ENCODE measurements at regions not wholly inside any gene's neighbourhood (a gene's known extent, or its start where the extent isn't known, plus 50 kb on each side); places are given as distances from the start of the nearest gene placed in this dataset.

DNA sequence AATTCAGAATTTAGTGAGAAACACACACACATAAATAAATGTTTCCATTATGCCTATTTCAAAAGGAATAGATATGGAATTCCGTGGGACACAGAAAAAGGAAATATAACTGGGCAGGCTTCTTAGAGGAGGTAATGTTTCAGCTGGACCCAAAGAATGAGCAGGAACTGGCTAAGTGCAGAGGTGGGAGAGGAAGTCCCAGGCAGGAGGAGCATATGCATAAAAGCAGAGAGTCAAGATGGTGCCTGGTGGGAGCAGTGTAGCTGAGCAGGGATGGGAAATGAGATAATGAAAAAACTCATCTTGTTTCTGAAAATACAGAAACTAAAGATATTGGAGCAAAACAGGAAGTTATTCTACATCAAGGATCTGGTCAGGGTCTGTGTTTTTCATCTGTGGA, 115.2 kb upstream of the MAGI3 start:
- H3K4me1 ChIP-seq (ENCODE audit: control insufficient read depth, insufficient read depth, low read length): peaks cover 9% of the 10 kb centered on the region
- no peaks in the 10 kb centered on the region for H3K27me3 ChIP-seq (ENCODE audit: control insufficient read depth, insufficient read depth, low read length)
- H3K4me3 ChIP-seq (ENCODE audit: low read length): no peak overlapping the region
- no peaks in the 10 kb centered on the region for H3K9me3 ChIP-seq (ENCODE audit: control insufficient read depth, low read length)
- no peaks in the 10 kb centered on the region for H3K36me3 ChIP-seq (ENCODE audit: control insufficient read depth, insufficient read depth, low read length)
- H3K9ac ChIP-seq (ENCODE audit: low read length): no peak overlapping the region

DNA sequence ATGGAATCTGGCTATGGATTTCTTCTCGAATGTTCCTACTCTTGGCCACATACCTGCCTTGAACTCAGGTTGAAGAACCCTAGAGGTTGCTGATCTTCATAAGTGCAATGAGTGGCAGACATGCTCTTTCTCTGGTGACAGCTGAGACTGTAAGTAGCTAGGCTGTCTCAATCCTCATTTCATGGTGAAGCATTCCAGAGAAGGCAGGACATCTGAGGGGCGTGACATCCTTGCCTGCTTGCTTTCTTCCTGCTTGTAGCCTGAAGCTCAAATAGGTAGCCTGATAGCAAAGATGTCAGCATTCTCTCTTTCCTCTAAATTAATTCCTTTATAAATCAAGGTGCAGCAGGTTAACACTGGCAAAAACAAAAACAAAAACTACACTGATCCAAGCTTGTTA, 114.6 kb upstream of the MAGI3 start:
- Histone ChIP-seq H3K4me3 (ENCODE audit: low read length) (no peak overlapping the region), H3K9ac (ENCODE audit: low read length) (no peak overlapping the region), H3K9me3 (ENCODE audit: control insufficient read depth, low read length) (no peaks in the 10 kb centered on the region), H3K27me3 (ENCODE audit: control insufficient read depth, insufficient read depth, low read length) (no peaks in the 10 kb centered on the region), H3K4me1 (ENCODE audit: control insufficient read depth, insufficient read depth, low read length) (peaks cover 15% of the 10 kb centered on the region), H3K36me3 (ENCODE audit: control insufficient read depth, insufficient read depth, low read length) (no peaks in the 10 kb centered on the region)

DNA sequence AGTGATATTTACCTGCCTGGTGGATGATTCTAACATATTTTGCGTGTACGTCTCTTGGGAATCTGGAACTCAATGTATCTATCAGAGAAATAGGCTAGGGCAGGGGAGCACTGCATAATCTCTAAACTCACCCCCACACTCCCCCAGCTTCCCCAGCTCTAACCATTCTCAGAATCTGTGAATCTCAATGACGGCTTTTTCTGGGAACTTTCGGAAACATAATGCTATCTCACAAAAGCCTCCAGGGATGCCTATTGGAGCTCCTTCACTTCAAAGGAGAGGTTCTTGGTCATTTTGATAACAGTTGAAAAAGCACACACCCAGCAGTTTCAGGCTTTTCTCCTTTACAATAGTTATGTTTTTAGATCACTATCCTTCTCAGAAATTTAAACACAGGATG, 113.8 kb upstream of the MAGI3 start:
- no peaks in the 10 kb centered on the region for H3K9me3 ChIP-seq (ENCODE audit: control insufficient read depth, low read length)
- H3K4me1 ChIP-seq (ENCODE audit: control insufficient read depth, insufficient read depth, low read length): peaks cover 20% of the 10 kb centered on the region
- no peak overlapping the region for H3K4me3 ChIP-seq (ENCODE audit: low read length)
- H3K36me3 ChIP-seq (ENCODE audit: control insufficient read depth, insufficient read depth, low read length): no peaks in the 10 kb centered on the region
- H3K27me3 ChIP-seq (ENCODE audit: control insufficient read depth, insufficient read depth, low read length): no peaks in the 10 kb centered on the region
- no peak overlapping the region for H3K9ac ChIP-seq (ENCODE audit: low read length)

DNA sequence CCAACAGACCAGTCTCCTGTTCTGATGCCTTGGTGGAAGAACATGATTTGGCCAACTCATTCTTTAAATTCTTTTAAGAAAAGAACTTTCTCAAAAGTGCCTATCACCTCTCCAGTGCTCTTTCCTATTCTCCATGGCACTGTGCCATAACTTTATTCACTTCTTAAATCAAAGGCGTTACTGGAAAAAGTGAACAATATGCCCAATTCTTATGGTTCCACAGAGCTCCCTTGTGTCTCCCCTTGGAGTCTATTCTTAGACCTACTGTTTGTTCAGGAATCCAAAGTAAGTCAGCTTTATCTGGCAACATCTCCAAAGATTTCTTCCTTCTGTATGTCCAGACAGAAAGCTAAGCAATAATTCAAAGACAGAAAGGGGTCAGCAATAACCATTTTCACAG, 111.9 kb upstream of the MAGI3 start:
- H3K4me3 ChIP-seq (ENCODE audit: low read length): no peak overlapping the region
- no peaks in the 10 kb centered on the region for H3K27me3 ChIP-seq (ENCODE audit: control insufficient read depth, insufficient read depth, low read length)
- H3K9me3 ChIP-seq (ENCODE audit: control insufficient read depth, low read length): no peaks in the 10 kb centered on the region
- peaks cover 20% of the 10 kb centered on the region for H3K4me1 ChIP-seq (ENCODE audit: control insufficient read depth, insufficient read depth, low read length)
- H3K36me3 ChIP-seq (ENCODE audit: control insufficient read depth, insufficient read depth, low read length): no peaks in the 10 kb centered on the region
- no peak overlapping the region for H3K9ac ChIP-seq (ENCODE audit: low read length)

DNA sequence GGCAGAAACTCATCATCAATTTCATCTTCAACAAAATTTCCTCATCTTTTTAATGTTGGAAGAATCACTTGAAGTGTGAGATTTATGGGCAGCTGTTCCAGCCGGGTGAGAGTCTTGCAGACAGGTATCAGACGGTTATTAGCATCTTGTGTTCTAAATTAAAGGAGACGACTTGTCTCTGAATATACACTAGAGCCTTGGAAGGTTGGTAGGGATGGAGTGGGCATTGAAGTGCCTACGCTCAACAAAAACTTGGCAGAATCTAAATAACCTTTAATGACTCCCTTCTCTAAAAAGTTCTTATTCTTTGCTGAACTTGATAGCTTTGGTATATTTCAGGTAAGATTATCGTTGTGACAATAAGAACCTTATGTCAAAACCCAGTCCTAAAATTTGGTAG, 111.5 kb upstream of the MAGI3 start:
- H3K4me3 ChIP-seq (ENCODE audit: low read length): no peak overlapping the region
- H3K36me3 ChIP-seq (ENCODE audit: control insufficient read depth, insufficient read depth, low read length): no peaks in the 10 kb centered on the region
- no peaks in the 10 kb centered on the region for H3K27me3 ChIP-seq (ENCODE audit: control insufficient read depth, insufficient read depth, low read length)
- H3K9me3 ChIP-seq (ENCODE audit: control insufficient read depth, low read length): no peaks in the 10 kb centered on the region
- H3K9ac ChIP-seq (ENCODE audit: low read length): no peak overlapping the region
- peaks cover 20% of the 10 kb centered on the region for H3K4me1 ChIP-seq (ENCODE audit: control insufficient read depth, insufficient read depth, low read length)

DNA sequence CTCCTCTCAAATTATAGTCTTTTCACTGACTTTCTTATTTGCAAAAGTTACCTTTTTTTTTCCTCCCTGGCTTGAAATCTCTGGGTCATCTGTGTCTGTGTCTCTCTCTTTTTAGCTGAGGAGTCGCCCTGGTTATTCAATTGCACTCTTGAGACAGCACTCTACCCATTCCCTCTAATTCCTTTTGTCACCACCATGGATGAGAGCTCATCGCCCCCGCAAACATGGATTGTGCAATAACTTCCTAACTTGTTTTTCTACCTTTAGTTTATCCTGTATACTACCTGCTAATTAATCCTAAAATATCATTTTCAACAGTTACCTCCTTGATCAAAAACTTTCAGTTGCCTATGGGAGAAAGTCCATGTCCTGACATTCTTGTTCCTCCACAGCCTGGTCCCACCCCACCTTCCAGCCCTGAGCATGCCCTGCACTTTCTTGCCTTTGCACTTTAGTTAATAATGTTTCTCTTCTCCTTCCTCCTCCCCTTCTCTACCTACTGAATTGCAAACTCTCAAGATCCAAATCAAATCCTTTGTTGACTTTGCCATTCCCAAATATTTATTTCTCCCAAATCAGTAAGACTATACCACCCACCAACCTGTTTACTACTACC, 110.4 kb upstream of the MAGI3 start:
- peaks cover 20% of the 10 kb centered on the region for H3K4me1 ChIP-seq (ENCODE audit: control insufficient read depth, insufficient read depth, low read length)
- no peaks in the 10 kb centered on the region for H3K9me3 ChIP-seq (ENCODE audit: control insufficient read depth, low read length)
- no peaks in the 10 kb centered on the region for H3K27me3 ChIP-seq (ENCODE audit: control insufficient read depth, insufficient read depth, low read length)
- no peak overlapping the region for H3K9ac ChIP-seq (ENCODE audit: low read length)
- H3K4me3 ChIP-seq (ENCODE audit: low read length): no peak overlapping the region
- no peaks in the 10 kb centered on the region for H3K36me3 ChIP-seq (ENCODE audit: control insufficient read depth, insufficient read depth, low read length)

DNA sequence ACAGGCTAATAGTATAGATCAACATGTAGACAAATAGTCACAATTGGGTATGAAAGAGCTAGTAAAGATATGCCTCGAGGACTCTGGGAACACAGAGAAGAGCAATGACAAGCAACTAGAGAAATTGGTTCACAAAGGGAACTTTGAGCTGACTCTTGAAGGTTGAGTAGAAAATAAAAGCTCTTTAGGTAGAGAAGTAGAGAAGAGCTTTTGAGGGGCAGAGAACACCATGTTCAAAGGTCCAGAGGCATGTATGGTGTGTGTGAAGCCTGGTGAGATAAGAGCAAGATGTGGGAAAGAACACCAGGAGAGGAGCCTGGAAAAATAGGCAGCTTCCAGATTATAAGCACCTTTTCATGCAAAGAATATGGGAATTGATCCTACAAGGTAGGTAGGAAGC, 109.7 kb upstream of the MAGI3 start:
- Histone ChIP-seq H3K27me3 (ENCODE audit: control insufficient read depth, insufficient read depth, low read length) (no peaks in the 10 kb centered on the region), H3K9ac (ENCODE audit: low read length) (no peak overlapping the region), H3K9me3 (ENCODE audit: control insufficient read depth, low read length) (no peaks in the 10 kb centered on the region), H3K36me3 (ENCODE audit: control insufficient read depth, insufficient read depth, low read length) (no peaks in the 10 kb centered on the region), H3K4me1 (ENCODE audit: control insufficient read depth, insufficient read depth, low read length) (peaks cover 19% of the 10 kb centered on the region), H3K4me3 (ENCODE audit: low read length) (no peak overlapping the region)

DNA sequence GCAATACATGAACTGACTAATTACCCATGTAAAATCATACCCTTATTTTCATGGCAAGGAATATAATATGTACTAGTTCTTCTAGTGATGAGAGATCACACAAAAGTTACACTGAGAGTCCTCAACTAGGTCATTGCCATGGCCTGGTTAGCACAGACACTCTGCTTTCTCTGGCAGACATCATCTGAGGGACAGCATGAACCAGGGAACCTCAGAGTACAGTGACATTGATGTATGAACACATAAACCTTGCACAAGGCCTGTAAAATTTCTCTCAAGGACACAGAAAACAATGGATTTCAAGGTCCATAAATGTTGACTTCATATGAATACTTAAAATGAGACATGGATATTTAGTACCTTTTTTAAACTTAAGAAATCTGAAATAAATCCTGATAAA, 108.8 kb upstream of the MAGI3 start:
- H3K4me1 ChIP-seq (ENCODE audit: control insufficient read depth, insufficient read depth, low read length): peaks cover 16% of the 10 kb centered on the region
- no peaks in the 10 kb centered on the region for H3K9me3 ChIP-seq (ENCODE audit: control insufficient read depth, low read length)
- H3K27me3 ChIP-seq (ENCODE audit: control insufficient read depth, insufficient read depth, low read length): no peaks in the 10 kb centered on the region
- no peak overlapping the region for H3K9ac ChIP-seq (ENCODE audit: low read length)
- H3K36me3 ChIP-seq (ENCODE audit: control insufficient read depth, insufficient read depth, low read length): no peaks in the 10 kb centered on the region
- no peak overlapping the region for H3K4me3 ChIP-seq (ENCODE audit: low read length)

DNA sequence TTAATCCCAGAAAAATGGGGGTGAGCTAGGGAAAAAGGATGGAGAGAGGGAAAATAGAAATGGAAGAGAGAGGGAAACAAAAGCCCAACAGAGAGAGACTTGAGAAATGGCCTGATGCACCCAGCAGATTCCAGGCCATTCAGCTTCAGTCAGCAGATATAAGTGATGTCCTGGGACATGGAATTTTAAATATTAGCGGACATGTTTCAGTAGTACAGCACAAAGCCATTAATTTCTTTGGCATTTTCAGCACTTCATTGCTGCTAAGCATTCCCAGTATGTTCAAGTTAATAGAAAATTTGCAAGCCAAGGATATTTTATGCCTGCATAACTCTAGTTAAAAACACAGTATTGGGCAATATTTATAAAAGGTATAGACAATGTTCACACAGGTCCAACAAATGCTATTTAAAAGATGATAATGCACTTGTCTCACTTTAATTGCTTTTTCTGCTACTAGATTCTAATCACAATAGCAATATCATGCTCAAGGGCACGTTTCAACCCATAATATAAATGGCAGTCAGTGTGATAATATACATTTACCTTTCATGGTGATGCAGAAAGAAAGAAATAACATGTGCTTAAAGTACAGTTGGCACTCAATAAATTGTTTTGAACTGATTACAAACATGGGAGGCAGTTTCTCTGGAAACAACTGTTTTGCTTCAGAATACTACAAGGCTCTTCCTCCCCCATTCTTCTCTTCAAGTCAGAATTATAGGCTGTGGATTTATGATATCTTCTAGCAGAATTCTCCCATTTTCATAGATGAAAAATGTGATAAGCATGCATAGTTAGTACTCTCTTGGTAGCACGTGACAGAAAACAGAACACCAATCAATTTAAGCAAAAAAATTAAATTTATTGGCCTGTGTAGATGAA, 108.1 kb upstream of the MAGI3 start:
- Histone ChIP-seq H3K4me3 (ENCODE audit: low read length) (no peak overlapping the region), H3K27me3 (ENCODE audit: control insufficient read depth, insufficient read depth, low read length) (no peaks in the 10 kb centered on the region), H3K4me1 (ENCODE audit: control insufficient read depth, insufficient read depth, low read length) (peaks cover 16% of the 10 kb centered on the region), H3K9me3 (ENCODE audit: control insufficient read depth, low read length) (no peaks in the 10 kb centered on the region), H3K36me3 (ENCODE audit: control insufficient read depth, insufficient read depth, low read length) (no peaks in the 10 kb centered on the region), H3K9ac (ENCODE audit: low read length) (no peak overlapping the region)

DNA sequence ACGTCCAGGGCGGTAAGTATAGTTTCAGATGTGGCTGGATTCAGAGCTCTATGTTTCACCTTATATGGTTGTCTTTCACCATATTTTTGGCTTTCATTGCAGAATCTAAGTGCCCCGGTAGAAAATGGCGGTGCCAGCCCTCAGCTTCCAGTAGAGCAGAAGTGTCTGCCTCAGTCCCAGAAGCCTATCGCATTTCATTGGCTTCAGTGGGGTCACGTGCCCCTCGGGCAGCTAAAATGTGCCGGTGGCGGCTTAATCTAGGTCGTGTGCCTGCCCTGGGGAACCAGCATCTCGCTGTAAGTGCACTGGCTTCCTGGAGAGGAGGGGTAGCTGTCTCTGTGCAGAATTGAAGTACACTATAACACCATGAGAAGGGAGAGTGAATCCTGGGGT, 107.4 kb upstream of the MAGI3 start:
- no peaks in the 10 kb centered on the region for H3K27me3 ChIP-seq (ENCODE audit: control insufficient read depth, insufficient read depth, low read length)
- H3K4me3 ChIP-seq (ENCODE audit: low read length): no peak overlapping the region
- H3K4me1 ChIP-seq (ENCODE audit: control insufficient read depth, insufficient read depth, low read length): peaks cover 16% of the 10 kb centered on the region
- H3K9me3 ChIP-seq (ENCODE audit: control insufficient read depth, low read length): no peaks in the 10 kb centered on the region
- no peak overlapping the region for H3K9ac ChIP-seq (ENCODE audit: low read length)
- H3K36me3 ChIP-seq (ENCODE audit: control insufficient read depth, insufficient read depth, low read length): no peaks in the 10 kb centered on the region

DNA sequence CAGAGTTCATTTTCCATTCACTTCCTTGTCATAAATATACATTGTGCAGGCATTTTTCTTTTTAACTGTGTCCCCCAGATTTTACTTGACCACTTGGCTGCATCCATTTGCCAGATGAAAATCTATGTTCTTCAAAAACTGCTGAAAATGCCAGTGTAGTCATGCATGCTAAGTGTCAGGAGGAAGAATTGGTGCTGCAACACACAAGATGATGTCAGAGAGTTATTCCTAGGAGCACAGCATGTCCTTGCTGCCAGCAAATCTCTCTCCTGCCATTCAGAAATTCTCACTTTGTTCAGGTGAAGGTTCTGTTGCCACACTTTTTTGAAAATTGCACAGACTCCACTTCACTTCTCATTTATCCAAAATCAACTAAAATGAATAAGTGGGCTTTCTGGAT, 106.4 kb upstream of the MAGI3 start:
- no peaks in the 10 kb centered on the region for H3K36me3 ChIP-seq (ENCODE audit: control insufficient read depth, insufficient read depth, low read length)
- H3K9me3 ChIP-seq (ENCODE audit: control insufficient read depth, low read length): no peaks in the 10 kb centered on the region
- H3K27me3 ChIP-seq (ENCODE audit: control insufficient read depth, insufficient read depth, low read length): no peaks in the 10 kb centered on the region
- peaks cover 16% of the 10 kb centered on the region for H3K4me1 ChIP-seq (ENCODE audit: control insufficient read depth, insufficient read depth, low read length)
- no peak overlapping the region for H3K4me3 ChIP-seq (ENCODE audit: low read length)
- H3K9ac ChIP-seq (ENCODE audit: low read length): no peak overlapping the region

DNA sequence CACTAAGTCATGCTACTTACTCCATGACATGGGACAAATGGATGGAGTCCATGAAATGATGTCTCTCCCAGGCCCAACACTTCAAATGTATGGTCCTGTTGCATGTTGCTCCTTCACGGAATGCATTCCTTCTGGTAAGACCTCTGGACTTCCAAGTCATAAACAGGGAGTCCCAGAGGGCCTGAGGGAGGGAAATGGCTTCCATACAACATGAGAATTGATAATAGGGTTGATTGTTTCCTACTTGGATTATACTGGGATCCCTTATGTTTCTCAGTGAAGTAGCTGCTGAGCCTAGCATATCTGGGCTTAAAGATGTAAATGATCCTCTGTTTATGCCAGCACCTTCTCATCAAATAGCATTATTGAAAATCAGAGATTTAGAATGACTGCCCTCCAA, 104.2 kb upstream of the MAGI3 start:
- no peak overlapping the region for H3K4me3 ChIP-seq (ENCODE audit: low read length)
- H3K4me1 ChIP-seq (ENCODE audit: control insufficient read depth, insufficient read depth, low read length): peaks cover under 1% of the 10 kb centered on the region
- no peaks in the 10 kb centered on the region for H3K27me3 ChIP-seq (ENCODE audit: control insufficient read depth, insufficient read depth, low read length)
- H3K9ac ChIP-seq (ENCODE audit: low read length): no peak overlapping the region
- H3K9me3 ChIP-seq (ENCODE audit: control insufficient read depth, low read length): no peaks in the 10 kb centered on the region
- H3K36me3 ChIP-seq (ENCODE audit: control insufficient read depth, insufficient read depth, low read length): no peaks in the 10 kb centered on the region

Measured in mucosa of stomach (tissue), 1 donor.